ENCODE measurements at regions not wholly inside any gene's neighbourhood (a gene's known extent, or its start where the extent isn't known, plus 50 kb on each side); places are given as distances from the start of the nearest gene placed in this dataset.

- TF ChIP-seq CTCF (IDR thresholded peaks at IDR 0.05) (no peak), POLR2A (IDR thresholded peaks at IDR 0.05) (no peak), POLR2AphosphoS5 (IDR thresholded peaks at IDR 0.05) (no peak)
Observed at GRCh38 chr6:144474904-144475303, 189.8 kb downstream of the UTRN start.

All from suprapubic skin (tissue), 4 donors.